NOMO-1 (cell line): ENCODE measurements at regions not wholly inside any gene's neighbourhood (a gene's known extent, or its start where the extent isn't known, plus 50 kb on each side); places are given as distances from the start of the nearest gene placed in this dataset.

ENCODE experiments used
- DNase-seq, 2 experiments: peaks; one replicate each; lab custom pipeline; 2025; ENCODE audit not compliant: unreplicated experiment in 2 of 2; lab: John Stamatoyannopoulos, UW

DNA sequence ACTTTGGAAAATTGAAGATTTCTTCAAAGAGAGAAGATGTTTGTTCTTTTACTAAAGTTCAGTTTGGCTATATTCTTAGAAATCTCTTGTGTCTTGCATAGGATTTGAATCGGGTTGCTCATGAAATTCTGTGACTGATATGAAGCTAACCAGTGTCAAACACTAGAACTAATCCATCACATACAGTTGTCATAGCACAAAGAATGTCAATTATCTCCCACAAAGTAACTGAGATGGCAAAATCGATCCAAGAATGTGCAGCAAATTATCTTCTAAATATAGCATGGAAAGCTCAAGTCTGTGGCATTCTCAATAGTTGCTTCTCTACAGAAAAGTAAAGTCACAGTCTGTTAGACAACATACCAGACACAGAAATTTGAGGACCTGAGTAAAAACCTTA lies 768.1 kb upstream of the LRRN3 start:
- no peak for DNase-seq

DNA sequence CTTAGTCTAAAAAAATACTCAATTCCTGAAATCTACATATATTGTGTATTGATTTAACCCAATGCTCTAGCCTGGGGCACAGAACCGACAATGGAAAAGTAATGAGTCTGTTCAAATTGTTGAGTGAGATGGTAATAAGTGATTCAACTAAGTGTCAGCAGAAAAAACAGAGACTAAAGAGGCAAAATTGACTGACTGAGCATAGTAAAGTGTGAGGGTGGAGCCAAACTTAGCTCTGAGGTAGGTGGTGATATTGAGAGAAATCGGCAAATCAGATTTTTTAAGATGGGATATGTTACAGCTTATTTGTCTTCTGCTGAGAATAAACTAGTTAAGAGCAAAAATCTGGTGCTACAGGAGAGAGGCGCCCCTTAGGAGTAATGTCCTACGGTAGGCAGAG lies 764.0 kb upstream of the LRRN3 start:
- no peak for DNase-seq

DNA sequence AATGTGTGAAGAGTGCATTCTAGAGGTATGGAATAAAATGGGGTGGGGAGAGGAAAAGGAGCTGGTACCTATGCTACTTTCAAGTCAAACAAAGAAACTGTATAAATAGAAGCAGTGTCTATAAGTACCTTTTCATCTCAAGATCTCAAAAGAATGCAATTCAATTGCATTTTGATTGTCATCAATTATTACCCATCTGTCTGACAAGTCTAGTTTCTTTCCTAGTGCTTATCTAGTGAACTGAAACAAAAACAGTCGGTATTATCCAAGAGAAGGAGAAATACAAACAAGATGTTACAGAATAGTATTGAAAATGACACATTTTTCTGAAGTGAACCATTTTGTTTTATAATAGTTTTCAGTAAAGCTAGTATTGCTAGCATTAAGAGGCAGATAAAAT lies 754.5 kb upstream of the LRRN3 start:
- no peak for DNase-seq

DNA sequence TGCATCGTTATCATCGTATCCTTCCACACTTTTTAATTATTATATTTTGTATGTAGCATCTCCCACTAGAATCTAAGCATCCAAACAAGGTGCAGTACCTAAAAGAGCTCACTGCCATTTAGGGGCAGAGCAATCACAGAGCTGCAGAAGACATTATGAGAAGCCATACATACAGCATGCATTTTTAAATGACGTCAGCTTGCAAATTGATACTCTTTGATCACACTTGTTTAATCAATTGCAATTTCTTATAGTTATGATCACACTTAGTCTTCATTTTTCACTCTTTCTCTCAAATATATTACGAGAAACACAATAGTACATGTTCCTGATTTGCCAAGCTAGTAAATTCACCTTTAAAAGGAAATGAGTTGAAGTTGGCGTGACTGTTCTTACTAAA lies 753.3 kb upstream of the LRRN3 start:
- DNase-seq, result no peak

DNA sequence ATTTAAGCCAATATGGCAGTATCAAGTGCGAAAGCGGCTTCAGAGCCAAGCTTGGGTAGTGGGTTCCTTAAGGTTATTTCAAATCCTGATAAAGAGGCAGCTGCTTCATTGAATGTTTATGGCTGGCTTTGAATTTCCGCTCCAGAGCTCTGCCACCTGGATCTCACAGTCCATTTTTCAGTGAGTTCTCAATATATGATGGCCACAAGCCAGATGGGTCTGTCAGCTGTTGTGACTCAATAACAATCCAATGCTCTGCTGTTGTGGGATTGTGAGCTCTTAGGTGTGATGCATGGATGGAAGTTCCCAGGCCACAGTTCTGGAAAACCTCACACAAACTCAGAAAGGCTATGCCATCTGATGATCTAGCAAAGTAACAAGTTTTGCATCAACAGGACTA lies 743.8 kb upstream of the LRRN3 start:
- DNase-seq, result no peak

DNA sequence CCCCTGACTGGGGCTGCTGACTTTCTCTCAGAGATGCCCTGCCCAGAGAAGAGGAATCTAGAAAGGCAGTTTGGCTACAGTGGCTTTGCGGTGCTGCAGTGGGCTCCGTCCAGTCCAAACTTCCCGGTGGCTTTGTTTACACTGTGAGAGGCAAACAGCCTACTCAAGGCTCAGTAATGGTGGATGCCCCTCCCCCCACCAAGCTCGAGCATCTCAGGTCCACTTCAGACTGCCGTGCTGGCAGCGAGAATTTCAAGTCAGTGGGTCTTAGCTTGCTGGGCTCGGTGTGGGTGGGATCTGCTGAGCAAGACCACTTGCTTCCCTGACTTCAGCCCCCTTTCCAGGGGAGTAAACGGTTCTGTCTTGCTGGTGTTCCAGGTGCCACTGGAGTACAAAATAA lies 734.5 kb upstream of the LRRN3 start:
- DNase-seq, result no peak

DNA sequence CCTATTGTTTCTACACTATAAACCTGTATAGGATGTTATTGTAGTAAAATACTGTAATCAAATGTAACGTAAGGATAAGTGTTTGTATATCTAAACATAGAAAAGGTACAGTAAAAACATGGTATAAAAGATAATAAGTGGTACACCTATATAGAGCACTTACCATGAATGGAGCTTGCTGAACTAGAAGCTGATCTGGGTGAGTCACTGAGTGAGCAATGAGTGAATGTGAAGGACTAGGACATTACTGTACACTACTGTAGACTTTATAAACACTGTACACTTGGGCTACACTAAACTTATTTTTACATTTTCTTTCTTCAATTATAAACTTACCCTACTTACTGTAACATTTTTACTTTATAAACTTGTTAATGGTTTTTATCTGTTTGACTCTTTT lies 732.9 kb upstream of the LRRN3 start:
- no peak for DNase-seq

DNA sequence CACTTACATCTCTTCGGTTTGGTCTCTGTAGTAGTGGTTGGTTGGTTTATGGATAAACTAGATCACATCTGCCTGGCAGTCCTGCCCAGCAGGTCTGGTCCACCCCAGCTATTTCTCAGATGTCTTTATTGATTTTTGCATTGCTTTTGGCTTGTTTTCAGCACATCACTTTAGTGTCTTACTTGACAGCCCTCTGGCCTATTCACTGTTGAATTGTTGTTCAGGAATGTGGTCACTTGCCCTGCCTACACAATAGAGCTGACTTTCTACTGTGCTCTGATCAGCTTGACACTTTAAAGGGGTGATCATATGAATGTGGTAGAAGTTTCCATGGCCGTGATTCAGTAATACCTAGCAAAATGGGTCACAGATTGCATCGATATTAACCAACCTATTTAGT lies 719.2 kb upstream of the LRRN3 start:
- no peak for DNase-seq

DNA sequence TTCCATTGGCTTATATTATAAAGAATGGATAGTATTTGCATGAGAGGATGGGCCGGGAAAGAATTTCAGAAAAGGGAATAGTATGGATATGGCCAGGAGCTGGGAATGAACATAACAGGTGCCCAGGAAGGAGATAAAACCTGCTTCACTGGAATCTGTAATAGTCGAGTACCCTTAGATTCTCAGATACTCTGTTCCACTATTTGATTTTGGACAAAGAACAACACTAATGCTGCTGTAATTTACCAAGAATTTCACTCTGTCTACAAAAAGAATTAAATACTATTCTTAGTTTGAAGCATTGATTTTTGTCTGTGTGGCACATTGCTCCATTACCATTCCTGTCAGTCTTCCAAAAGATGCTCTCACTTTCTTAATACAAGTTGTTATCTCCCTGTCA lies 718.2 kb upstream of the LRRN3 start:
- no peak for DNase-seq

DNA sequence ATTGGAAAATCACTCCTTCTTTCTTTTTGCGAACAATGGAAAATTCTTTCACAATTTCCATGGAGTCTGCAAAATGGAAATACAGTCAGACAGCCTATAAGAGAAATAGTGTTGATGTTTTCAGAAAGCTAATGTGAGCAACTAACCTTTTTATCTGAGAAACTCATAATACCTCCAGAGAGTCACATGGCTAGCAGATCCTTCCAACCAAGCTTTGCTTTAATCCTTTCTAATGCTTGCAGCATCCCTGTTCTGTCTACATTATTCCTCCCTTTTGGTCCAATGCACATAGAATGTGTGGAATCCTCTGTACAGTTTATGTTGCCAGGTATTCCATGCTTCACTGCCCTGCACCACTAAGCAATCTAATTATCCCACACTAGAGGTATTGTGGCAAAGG lies 717.5 kb upstream of the LRRN3 start:
- DNase-seq, result no peak

DNA sequence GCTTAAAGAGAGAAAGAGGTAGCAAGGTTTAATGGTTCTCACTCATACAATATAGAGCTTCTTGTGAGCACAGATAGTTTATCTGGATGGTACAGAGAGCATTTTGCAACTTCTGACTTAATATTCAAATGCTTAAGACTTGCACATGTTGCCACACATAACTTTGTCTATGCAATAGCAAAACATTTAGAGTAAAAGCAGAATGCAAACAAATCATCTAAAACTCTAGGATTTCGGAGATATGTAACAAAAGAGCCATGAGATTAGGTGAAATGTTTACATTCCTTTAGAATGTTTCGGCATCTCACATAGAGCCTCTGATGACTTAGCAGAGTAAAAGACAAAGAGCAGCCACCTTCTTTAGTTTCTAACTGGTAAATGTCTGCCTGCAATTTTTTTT lies 717.1 kb upstream of the LRRN3 start:
- DNase-seq, result no peak

DNA sequence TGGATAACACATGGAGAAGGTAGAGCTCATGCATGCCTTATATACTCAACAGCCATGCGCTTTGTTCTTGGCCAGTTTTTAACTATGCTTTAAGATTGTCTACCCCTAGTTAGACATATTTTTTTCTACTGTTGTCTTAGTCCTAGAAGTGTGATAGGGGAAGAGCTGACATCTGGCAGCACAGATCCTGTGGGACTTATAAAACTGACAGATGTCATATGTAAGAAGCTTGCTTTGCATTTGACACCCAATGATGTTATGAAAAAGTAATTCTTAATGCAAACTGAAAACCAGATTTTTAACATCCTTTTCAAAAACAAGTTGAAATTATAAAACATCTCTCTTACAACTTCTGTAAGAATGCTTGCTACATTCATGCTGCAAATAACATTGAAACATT lies 715.9 kb upstream of the LRRN3 start:
- no peak for DNase-seq

DNA sequence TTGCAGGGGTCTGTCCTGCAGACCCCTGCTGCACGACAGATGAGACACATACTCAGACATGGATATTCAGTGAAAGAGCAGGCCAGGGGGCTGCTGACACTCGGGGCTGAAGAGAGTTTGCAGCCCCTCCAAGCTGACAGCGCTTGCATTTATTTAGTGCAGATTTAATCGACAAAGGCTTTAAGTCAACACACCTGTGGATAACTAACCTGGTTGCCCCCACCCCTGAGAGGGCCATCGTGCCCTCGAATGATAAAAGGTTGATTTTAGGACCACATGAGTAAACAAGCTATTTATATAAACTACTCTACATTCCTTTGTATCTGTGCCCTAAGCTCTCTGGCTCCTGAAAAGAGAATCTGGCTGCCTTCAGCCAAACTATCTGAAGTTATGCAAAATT lies 708.2 kb upstream of the LRRN3 start:
- no peak for DNase-seq

DNA sequence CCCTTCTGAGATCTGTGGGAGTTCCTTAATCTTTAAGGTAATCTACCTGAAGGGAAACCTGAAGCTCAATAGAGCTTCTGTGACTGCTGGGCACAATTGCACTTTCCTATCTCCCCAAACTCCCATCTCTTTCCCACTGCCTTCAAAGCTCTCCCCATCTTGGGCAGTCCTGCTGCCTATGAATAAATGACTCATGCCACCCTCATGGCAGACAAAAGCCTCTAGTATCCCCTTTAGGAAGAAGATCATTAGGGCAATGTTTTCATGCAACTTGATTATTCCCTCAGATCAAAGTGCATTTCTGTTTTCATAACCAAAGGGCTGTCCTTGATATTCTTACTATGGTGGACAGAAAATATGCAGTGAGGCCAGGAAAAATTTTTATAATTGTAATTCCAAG lies 704.9 kb upstream of the LRRN3 start:
- DNase-seq, result no peak

DNA sequence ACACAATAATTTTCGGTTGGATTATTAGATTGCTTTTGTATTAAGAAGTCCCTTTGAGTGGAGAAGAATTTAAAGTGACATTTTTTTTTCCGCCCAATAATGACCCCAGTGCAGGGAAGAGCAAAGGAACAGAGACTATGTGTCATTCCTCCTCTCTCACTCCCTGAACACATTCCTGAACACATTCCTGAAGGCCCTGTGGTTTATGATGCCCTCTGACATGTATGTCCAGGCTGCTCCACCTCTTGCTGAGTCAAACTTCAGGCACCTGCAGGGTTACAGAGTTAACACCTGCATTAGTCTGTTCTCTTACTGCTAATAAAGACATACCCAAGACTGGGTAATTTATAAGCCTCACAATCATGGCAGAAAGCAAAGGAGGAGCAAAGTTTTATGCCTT lies 704.0 kb upstream of the LRRN3 start:
- DNase-seq, result no peak

DNA sequence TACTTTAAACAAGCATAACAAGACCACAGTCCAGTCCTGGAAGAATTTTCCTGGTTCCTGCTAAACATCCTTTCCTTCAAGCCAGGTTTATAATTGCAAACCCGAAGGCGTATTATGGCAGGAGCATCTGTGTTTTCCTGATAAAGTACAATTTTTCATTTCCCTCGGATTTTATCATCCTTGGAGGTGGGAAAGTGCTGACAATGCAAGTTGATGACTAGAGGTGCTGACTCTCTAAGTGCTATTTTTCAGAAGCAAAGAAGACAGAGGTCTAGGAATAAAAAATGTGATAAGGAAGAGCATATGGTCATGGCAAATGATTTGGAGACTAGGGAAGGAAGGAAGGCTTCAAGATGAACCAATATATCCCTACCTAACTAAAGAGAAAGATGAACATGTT lies 703.2 kb upstream of the LRRN3 start:
- no peak for DNase-seq

DNA sequence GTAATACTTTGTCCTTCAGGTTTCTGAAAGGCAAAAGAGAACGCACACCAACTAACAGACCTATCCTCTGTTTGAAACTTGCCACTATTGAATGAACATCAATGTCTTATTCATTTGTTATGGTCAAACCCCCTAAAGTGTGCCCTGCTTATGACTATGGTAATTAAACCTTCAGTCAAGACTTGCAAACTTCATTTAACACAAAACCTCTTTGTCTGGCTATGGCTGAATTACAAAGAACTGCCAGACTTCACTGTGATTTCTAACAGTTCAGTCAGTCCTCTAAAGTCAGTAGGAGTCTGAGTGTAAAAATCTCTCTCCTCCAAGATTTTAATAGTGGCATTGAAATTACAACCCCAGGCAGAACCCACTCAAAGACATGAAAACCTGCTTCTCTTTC lies 702.5 kb upstream of the LRRN3 start:
- DNase-seq, result no peak

DNA sequence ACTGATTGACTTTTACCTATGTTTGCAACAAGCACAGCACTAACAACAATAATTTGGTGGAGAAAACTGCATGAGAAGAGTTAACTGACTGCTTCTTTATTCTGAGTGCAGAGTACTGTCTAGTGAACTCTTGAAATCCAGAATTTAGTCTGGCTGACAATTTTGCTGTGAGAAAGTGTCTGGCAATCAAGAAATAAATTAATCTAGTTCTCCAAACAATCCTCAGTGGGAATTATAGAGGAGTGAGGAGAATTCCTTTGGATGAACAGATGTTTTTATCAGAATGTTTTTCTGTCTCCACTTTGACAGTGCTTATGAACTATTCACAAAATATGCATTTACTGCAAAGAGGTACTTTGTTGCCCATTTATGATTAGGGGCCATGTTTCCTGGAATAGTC lies 694.9 kb upstream of the LRRN3 start:
- DNase-seq, result no peak

DNA sequence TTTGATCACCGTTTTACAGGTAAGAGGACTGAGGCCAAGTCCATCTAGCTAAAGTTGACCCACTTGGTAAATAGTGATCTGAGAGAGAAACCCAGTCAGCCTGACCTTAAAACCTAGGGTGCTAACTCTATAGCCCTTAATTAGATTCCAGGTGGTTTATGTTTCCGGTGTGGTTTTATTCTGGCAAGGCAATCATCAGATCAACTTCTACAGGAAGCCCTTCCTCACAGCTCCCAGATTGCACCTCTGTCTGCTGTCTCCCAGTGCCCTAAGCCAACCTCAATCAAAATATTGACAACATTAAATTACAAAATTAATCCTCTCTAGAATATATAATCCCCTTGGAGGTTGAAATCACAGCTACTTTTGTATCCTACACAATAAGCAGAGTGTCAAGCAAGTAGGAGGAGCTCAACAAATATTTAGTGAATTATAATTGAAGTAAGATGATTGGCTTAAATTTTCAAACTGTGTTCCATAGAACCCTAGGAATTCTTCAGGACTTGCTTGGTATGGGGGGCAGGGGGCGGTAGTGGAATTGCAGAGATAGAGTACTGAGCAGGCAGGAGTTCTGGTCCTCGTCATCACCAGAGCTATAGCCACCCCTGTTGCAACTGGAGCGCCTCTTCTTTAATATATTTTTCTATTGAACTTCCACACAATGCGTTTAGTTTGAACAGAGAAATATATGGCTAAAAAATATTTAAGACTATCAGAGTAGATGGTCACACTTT lies 692.8 kb upstream of the LRRN3 start:
- DNase-seq, result no peak

DNA sequence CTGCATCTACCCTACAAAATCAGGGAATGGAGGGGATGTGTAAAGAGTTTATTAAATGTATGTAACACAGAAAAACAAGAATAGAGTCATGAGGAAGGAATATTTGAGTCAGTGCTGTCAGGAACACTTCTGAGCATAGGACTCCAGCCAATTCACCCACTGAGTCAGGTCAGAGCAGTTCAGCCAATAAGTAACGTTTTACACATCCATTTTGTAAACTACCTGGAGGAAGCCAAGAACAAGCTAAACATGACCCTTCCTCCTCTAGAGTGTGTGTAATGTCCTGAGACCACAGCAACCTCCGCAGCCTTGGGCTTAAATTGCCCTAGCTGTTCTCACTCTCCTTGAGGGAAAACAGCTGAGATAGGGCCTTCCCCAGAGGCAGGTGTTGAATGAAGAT lies 691.5 kb upstream of the LRRN3 start:
- no peak for DNase-seq

DNA sequence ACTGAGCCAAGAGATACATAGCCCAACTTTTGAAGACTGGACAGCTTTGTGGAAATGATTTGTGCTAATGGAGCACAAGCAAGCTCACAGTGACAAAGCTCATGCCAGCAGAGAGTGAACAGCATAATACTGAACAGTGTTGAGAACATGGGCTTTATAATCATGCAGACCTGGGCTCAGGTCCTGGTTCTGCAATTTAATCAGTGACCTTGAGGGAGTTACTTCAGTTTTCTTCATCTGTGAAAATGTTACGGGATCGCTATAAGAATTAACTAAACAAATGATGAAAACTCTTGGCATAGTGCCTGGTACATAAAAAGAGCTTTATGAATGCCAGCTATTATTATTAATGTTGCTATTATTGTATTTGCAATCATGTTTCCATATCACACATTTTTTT lies 690.5 kb upstream of the LRRN3 start:
- no peak for DNase-seq

DNA sequence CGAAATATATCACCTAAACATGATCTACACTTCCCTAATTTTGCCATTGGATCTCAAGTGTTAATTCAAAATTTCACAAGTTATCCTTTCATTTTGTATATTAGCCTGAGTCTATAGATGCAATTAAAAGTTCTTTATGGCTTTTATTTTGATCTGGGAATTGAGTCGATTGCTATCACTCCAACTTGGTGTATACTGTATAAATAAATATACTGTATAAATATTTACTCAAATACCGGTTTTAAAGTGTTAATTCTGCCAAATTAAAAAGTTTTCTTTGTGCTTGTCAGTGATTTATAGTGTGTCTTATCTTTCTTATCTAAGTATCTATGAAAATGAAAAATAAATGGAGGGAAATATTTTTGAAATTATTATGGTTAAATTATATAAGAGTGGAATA lies 683.7 kb upstream of the LRRN3 start:
- DNase-seq, result no peak

DNA sequence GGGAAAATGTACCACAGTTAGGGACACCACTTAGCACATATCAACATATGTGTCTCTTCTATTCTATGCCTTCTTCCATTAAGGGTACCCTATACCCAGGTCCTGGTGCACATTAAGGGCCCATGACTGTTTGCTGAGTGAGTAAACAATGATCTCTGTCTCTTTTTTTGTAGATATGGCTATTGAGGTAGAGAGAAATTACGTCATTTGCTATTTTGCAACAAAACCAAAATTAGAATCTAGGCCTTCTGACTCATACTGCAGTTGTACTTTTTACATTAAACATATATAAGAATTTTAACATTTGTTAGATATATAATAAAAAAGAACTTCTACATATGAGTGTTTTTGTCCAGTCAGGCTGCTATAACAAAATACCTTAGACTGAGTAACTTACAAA lies 683.2 kb upstream of the LRRN3 start:
- DNase-seq, result no peak
